GM23338 (cell line): ENCODE measurements at regions not wholly inside any gene's neighbourhood (a gene's known extent, or its start where the extent isn't known, plus 50 kb on each side); places are given as distances from the start of the nearest gene placed in this dataset.

ENCODE experiments used
- ATAC-seq: fragments of 200-7000 bp; cut with Tn5 transposase; 3 replicates; pipeline ENCODE4 v1.9.1; 2020
- DNase-seq: peaks from one replicate; pipeline ENCODE4 v3.0.0-alpha.2; 2015; ENCODE audit warnings: low spot score
- H2AFZ ChIP-seq: fragments of 200-600 bp; sonication (generic); 2 replicates; pipeline ENCODE4 v1.8.0; 2016; ENCODE audit warnings: antibody characterized with exemption, mild to moderate bottlenecking, moderate library complexity
- H3F3A ChIP-seq: fragments of 200-600 bp; sonication (generic); replicated peaks from 2 replicates; pipeline ENCODE4 v1.8.0; 2017; ENCODE audit warnings: antibody characterized with exemption, mixed run types, low read depth
- H3K27ac ChIP-seq: fragments of 200-600 bp; sonication (generic); 2 replicates; pipeline ENCODE4 v1.6.1; 2016; ENCODE audit warnings: low read depth
- H3K27me3 ChIP-seq: fragments of 200-600 bp; sonication (generic); 2 replicates; pipeline ENCODE4 v1.8.0; 2016; ENCODE audit warnings: mild to moderate bottlenecking, mixed run types, moderate library complexity; ENCODE audit not compliant: insufficient read depth
- H3K36me3 ChIP-seq: fragments of 200-600 bp; sonication (generic); 2 replicates; pipeline ENCODE4 v1.8.0; 2016; ENCODE audit warnings: mild to moderate bottlenecking; ENCODE audit not compliant: insufficient read depth
- H3K4me1 ChIP-seq: fragments of 200-600 bp; sonication (generic); 2 replicates; pipeline ENCODE4 v1.8.0; 2016; ENCODE audit warnings: mild to moderate bottlenecking, moderate library complexity; ENCODE audit not compliant: insufficient read depth
- H3K4me2 ChIP-seq: fragments of 200-600 bp; sonication (generic); 2 replicates; pipeline ENCODE4 v1.7.1; 2017; ENCODE audit warnings: mixed run types
- H3K4me3 ChIP-seq: fragments of 200-600 bp; sonication (generic); 2 replicates; pipeline ENCODE4 v1.6.1; 2016; ENCODE audit warnings: mixed run types
- H3K79me2 ChIP-seq: fragments of 200-600 bp; sonication (generic); replicated peaks from 2 replicates; pipeline ENCODE4 v1.8.0; 2017; ENCODE audit warnings: mild to moderate bottlenecking; ENCODE audit not compliant: insufficient read depth
- H3K9me2 ChIP-seq: fragments of 200-600 bp; sonication (generic); 2 replicates; pipeline ENCODE4 v1.8.0; 2017; ENCODE audit not compliant: insufficient read depth
- H4K20me1 ChIP-seq: fragments of 200-600 bp; sonication (generic); replicated peaks from 2 replicates; pipeline ENCODE4 v1.8.0; 2017; ENCODE audit warnings: mild to moderate bottlenecking; ENCODE audit not compliant: insufficient read depth
- H3K27ac Mint-ChIP-seq: 2 replicates; pipeline ENCODE4 v1.8.0; 2020; ENCODE audit warnings: inconsistent platforms, mild to moderate bottlenecking, moderate library complexity, mixed read lengths
- H3K27me3 Mint-ChIP-seq: 3 replicates; pipeline ENCODE4 v1.8.0; 2022; ENCODE audit warnings: low read depth, mild to moderate bottlenecking, moderate library complexity, mixed read lengths, inconsistent platforms; ENCODE audit not compliant: insufficient read depth, poor library complexity
- H3K36me3 Mint-ChIP-seq: 3 replicates; pipeline ENCODE4 v1.8.0; 2021; ENCODE audit warnings: low read depth, mild to moderate bottlenecking, inconsistent platforms, moderate library complexity, mixed read lengths
- H3K4me1 Mint-ChIP-seq: 3 replicates; pipeline ENCODE4 v1.8.0; 2020; ENCODE audit warnings: mild to moderate bottlenecking, inconsistent platforms, mixed read lengths
- H3K4me3 Mint-ChIP-seq: 3 replicates; pipeline ENCODE4 v1.8.0; 2021; ENCODE audit warnings: moderate library complexity, mild to moderate bottlenecking, inconsistent platforms, mixed read lengths
- H3K9me3 Mint-ChIP-seq: 3 replicates; pipeline ENCODE4 v1.8.0; 2020; ENCODE audit warnings: moderate library complexity, mild to moderate bottlenecking, inconsistent platforms, mixed read lengths
- CREB1 ChIP-seq: fragments of 250-450 bp; sonication (Bioruptor Pico); IDR thresholded peaks from 2 replicates; pipeline ENCODE4 v1.5.0; 2020; ENCODE audit warnings: low read depth, mild to moderate bottlenecking, moderate library complexity
- EZH2phosphoT487 ChIP-seq: fragments of 200-600 bp; sonication (generic); IDR thresholded peaks from one replicate; pipeline ENCODE4 v1.8.1; 2018; ENCODE audit warnings: antibody characterized with exemption; ENCODE audit not compliant: unreplicated experiment
- JUNB ChIP-seq: IDR thresholded peaks from one replicate; pipeline ENCODE4 v1.6.1; 2016; ENCODE audit warnings: antibody characterized with exemption; ENCODE audit not compliant: unreplicated experiment
- STAT1 ChIP-seq: IDR thresholded peaks from one replicate; pipeline ENCODE4 v1.6.1; 2016; ENCODE audit warnings: antibody characterized with exemption; ENCODE audit not compliant: unreplicated experiment
- ZNF114 ChIP-seq: fragments of 250-450 bp; sonication (Bioruptor Pico); IDR thresholded peaks from 2 replicates; pipeline ENCODE4 v1.5.0; 2020; ENCODE audit warnings: mild to moderate bottlenecking, moderate library complexity
- ZNF331 ChIP-seq: fragments of 250-450 bp; sonication (Bioruptor Pico); IDR thresholded peaks from 2 replicates; pipeline ENCODE4 v1.5.0; 2020; ENCODE audit warnings: low read depth, mild to moderate bottlenecking, moderate library complexity
- ZNF462 ChIP-seq: fragments of 250-450 bp; sonication (Bioruptor Pico); IDR thresholded peaks from 2 replicates; pipeline ENCODE4 v1.5.0; 2020; ENCODE audit warnings: mild to moderate bottlenecking, moderate library complexity

DNA sequence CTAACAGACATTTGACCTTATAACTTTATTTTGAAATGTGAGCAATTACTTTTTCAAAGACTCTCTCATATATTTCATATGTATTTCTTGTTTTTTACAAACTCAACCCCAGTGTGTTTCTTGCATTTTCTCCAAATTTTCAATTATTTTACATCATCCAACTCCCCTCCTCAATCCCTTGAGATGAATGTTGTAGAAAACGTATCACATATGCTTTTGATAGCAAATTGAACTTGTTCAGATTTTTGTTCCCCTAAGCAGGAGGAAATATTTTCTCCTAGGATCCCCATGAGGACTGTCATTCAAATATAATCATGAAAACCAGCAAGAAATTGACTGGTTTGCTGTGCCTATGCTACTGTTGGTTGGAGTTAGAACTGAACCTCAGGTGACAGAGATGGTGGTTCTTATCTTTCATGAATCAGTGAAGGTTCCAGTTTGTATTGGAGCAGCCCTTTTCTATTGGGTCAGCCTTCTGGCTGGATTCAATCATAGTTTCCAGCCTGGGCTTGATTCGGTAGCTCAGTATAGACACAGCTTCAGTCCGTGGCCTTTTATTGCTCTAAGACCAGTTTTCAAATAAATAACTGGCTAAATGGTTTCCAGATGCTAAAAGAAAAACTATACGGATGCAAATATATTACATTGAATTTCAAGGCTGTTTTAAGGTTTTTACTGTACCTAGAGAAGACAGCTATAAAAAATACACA lies 591.0 kb downstream of the EPHA4 start:
- no peak overlapping the region for H3K27ac Mint-ChIP-seq
- no peak for TF ChIP-seq JUNB
- no peak for TF ChIP-seq STAT1
- no peak for TF ChIP-seq EZH2phosphoT487
- TF ChIP-seq ZNF462 (CRISPR knock-in tag) = no peak
- TF ChIP-seq ZNF331 (CRISPR knock-in tag) = no peak
- TF ChIP-seq ZNF114 (CRISPR knock-in tag) = no peak
- TF ChIP-seq CREB1 (CRISPR knock-in tag) = no peak
- no peaks in the 10 kb centered on the region for H3F3A ChIP-seq

More for the DNA sequence above, 591.0 kb downstream of the EPHA4 start:
- Mint-ChIP-seq H3K4me1 (peaks cover 11% of the 10 kb centered on the region), H3K9me3 (peaks cover 5% of the 10 kb centered on the region), H3K36me3 (peaks cover 4% of the 10 kb centered on the region; the same call in 2 of the 3 replicates), H3K27me3 (no peaks in the 10 kb centered on the region), H3K4me3 (no peak overlapping the region)
- H2AFZ ChIP-seq = no peak overlapping the region
- H3K4me3 ChIP-seq = no peak overlapping the region
- no peak overlapping the region for H3K27ac ChIP-seq
- no peaks in the 10 kb centered on the region for H3K79me2 ChIP-seq
- no peaks in the 10 kb centered on the region for H3K27me3 ChIP-seq
- H3K9me2 ChIP-seq = peaks cover 6% of the 10 kb centered on the region; the same call in 1 of the 2 replicates
- no peak overlapping the region for H3K4me2 ChIP-seq
- no peaks in the 10 kb centered on the region for H4K20me1 ChIP-seq
- H3K36me3 ChIP-seq = no peaks in the 10 kb centered on the region
- peaks cover 6% of the 10 kb centered on the region; the same call in 1 of the 2 replicates for H3K4me1 ChIP-seq
- no peak for DNase-seq
- ATAC-seq = no peak
